ENCODE measurements at regions not wholly inside any gene's neighbourhood (a gene's known extent, or its start where the extent isn't known, plus 50 kb on each side); places are given as distances from the start of the nearest gene placed in this dataset.

DNA sequence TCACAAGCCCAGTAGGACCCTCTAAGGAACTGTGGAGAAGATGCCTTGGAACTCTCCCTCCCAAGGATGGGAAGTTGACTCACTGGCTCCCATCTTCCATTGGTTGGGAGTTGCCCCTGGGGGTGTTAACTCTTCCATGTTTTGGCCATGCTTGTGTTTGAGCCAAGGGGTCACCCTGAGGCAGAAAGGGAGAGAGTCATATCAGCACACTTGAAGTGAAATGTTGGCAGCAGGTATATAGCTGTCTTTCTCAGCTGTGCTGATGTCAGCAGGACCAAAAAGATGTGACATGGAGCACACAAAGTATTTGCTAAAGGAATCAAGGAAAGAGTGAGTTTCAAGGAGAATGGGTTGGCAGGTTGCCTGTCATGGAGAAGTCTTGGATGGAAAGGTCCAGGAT, 359.4 kb downstream of the RPS24 start:
- no peak overlapping the region for H3K27ac ChIP-seq (ENCODE audit: low read depth, low read length)

DNA sequence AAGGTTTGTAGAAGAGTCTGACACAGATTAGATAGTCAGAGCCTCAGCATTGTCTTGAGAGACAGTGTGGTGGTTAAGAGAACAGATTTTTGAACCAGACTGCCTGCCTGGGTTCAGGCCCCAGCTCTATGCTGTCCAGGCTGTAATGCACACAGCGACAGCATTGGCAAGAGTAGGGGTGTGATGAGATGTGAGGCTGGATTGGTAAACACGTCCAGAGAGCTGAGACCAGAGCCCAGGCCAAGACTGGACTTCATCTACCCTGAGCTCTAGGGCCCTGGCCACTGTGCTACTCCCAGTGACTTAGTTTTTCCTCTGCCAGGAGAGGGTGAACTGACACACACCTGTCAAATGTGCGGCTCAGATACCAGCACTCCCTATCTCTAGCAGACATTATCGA, 360.4 kb downstream of the RPS24 start:
- no peak overlapping the region for H3K4me3 ChIP-seq (ENCODE audit: low read depth, low read length)
- H3K27ac ChIP-seq (ENCODE audit: low read depth, low read length): no peak overlapping the region
- no peaks in the 10 kb centered on the region for H3K9me3 ChIP-seq (ENCODE audit: control insufficient read depth, insufficient read depth, low read length)

More for the DNA sequence above, 359.4 kb downstream of the RPS24 start:
- H3K4me1 ChIP-seq (ENCODE audit: control insufficient read depth, insufficient read depth, low read length): no peaks in the 10 kb centered on the region
- H3K9me3 ChIP-seq (ENCODE audit: control insufficient read depth, insufficient read depth, low read length): no peaks in the 10 kb centered on the region
- no peak overlapping the region for H3K9ac ChIP-seq (ENCODE audit: low read depth, low read length)
- no peak overlapping the region for H3K4me3 ChIP-seq (ENCODE audit: low read depth, low read length)
- H3K36me3 ChIP-seq (ENCODE audit: control insufficient read depth, insufficient read depth, low read length): no peaks in the 10 kb centered on the region
- H3K27me3 ChIP-seq (ENCODE audit: control insufficient read depth, insufficient read depth, low read length): no peaks in the 10 kb centered on the region

DNA sequence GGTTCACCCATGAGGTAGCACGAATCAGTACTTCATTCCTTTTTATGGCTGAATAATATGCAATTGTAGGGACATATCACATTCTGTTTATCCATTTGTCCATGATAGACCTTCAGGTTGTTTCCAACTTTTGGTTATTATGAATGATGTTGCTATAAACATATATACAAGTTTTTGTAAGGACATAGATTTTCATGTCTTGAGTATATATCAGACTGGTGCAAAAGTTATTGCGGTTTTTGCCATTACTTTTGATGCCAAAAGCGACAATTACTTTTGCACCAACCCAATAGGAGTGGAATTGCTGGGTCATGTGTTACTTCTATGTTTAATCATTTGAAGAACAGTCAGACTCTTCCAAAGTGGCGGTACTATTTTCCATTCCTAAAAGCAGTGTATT, 361.5 kb downstream of the RPS24 start:
- no peaks in the 10 kb centered on the region for H3K9me3 ChIP-seq (ENCODE audit: control insufficient read depth, insufficient read depth, low read length)
- no peaks in the 10 kb centered on the region for H3K4me1 ChIP-seq (ENCODE audit: control insufficient read depth, insufficient read depth, low read length)
- no peaks in the 10 kb centered on the region for H3K27me3 ChIP-seq (ENCODE audit: control insufficient read depth, insufficient read depth, low read length)
- H3K9ac ChIP-seq (ENCODE audit: low read depth, low read length): no peak overlapping the region
- no peak overlapping the region for H3K4me3 ChIP-seq (ENCODE audit: low read depth, low read length)
- no peaks in the 10 kb centered on the region for H3K36me3 ChIP-seq (ENCODE audit: control insufficient read depth, insufficient read depth, low read length)
- H3K27ac ChIP-seq (ENCODE audit: low read depth, low read length): no peak overlapping the region

More for the DNA sequence above, 360.4 kb downstream of the RPS24 start:
- no peaks in the 10 kb centered on the region for H3K36me3 ChIP-seq (ENCODE audit: control insufficient read depth, insufficient read depth, low read length)
- no peak overlapping the region for H3K9ac ChIP-seq (ENCODE audit: low read depth, low read length)
- H3K27me3 ChIP-seq (ENCODE audit: control insufficient read depth, insufficient read depth, low read length): no peaks in the 10 kb centered on the region
- H3K4me1 ChIP-seq (ENCODE audit: control insufficient read depth, insufficient read depth, low read length): no peaks in the 10 kb centered on the region

DNA sequence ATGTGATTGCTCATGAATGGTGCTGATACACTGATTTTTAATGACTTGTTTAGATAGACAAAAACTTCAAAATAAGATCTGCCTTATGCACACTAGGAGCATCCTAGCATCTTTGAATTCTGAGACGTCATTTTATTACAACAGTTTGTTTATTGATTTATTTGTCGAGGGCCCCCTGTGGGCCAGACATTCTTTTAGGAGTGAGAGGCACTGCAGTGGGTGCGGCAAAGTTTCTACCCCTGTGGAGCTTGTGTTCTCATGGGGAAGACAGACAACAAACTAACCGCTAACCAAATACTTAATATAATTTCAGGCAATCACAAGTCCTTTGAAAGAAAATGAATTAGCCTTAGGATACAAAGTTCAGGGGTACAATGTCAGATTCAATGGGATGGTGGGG, 363.1 kb downstream of the RPS24 start:
- Histone ChIP-seq H3K4me3 (ENCODE audit: low read depth, low read length) (no peak overlapping the region), H3K4me1 (ENCODE audit: control insufficient read depth, insufficient read depth, low read length) (0 out of 2 replicates have a peak, but pooled peaks cover 5% of the 10 kb centered on the region), H3K36me3 (ENCODE audit: control insufficient read depth, insufficient read depth, low read length) (no peaks in the 10 kb centered on the region), H3K9me3 (ENCODE audit: control insufficient read depth, insufficient read depth, low read length) (no peaks in the 10 kb centered on the region), H3K27me3 (ENCODE audit: control insufficient read depth, insufficient read depth, low read length) (no peaks in the 10 kb centered on the region), H3K9ac (ENCODE audit: low read depth, low read length) (no peak overlapping the region), H3K27ac (ENCODE audit: low read depth, low read length) (no peak overlapping the region)

DNA sequence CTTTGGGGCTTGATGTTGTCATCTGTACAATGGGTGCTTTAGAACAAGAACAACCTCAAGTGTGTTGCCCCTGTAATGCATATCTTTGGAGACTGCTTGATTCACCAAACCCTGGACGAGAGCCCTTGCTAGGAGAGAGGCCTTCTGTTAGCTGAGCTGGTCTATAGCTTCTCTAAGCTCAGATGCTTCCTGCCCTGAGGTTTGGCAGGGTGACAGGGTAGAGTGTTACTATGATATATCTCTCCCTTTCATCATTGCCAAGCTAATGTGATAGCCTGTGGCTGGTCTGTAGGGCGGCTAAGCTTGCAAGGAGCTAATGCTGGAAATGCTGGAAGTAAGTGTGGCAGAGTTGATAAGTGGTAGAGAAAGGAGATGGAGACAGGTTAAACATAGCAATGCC, 364.1 kb downstream of the RPS24 start:
- H3K4me3 ChIP-seq (ENCODE audit: low read depth, low read length): no peak overlapping the region
- H3K27ac ChIP-seq (ENCODE audit: low read depth, low read length): no peak overlapping the region
- no peak overlapping the region for H3K9ac ChIP-seq (ENCODE audit: low read depth, low read length)
- H3K36me3 ChIP-seq (ENCODE audit: control insufficient read depth, insufficient read depth, low read length): no peaks in the 10 kb centered on the region
- H3K4me1 ChIP-seq (ENCODE audit: control insufficient read depth, insufficient read depth, low read length): 0 out of 2 replicates have a peak, but pooled peaks cover 10% of the 10 kb centered on the region
- no peaks in the 10 kb centered on the region for H3K9me3 ChIP-seq (ENCODE audit: control insufficient read depth, insufficient read depth, low read length)
- no peaks in the 10 kb centered on the region for H3K27me3 ChIP-seq (ENCODE audit: control insufficient read depth, insufficient read depth, low read length)

DNA sequence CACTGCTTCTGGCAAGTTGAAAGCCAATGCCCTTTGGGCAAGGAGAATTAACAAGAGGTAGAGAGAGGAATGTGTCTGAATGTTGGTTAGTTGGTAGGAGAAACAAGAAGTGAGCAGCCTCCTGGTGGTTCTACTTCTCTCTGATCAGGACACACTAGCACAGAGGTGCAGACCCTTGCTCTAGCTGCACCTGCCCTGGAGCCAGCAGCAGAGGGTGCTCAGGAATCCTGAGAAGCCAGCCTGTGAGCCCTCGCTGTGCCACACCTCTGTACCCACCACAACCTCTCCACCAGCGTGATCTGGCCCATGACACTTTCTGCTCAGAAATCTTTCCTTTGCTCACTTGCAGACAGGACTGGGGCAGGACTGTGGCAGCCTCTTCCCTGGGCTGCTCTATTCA, 364.7 kb downstream of the RPS24 start:
- Histone ChIP-seq H3K4me1 (ENCODE audit: control insufficient read depth, insufficient read depth, low read length) (0 out of 2 replicates have a peak, but pooled peaks cover 10% of the 10 kb centered on the region), H3K4me3 (ENCODE audit: low read depth, low read length) (no peak overlapping the region), H3K27ac (ENCODE audit: low read depth, low read length) (no peak overlapping the region), H3K9ac (ENCODE audit: low read depth, low read length) (no peak overlapping the region), H3K27me3 (ENCODE audit: control insufficient read depth, insufficient read depth, low read length) (no peaks in the 10 kb centered on the region), H3K36me3 (ENCODE audit: control insufficient read depth, insufficient read depth, low read length) (no peaks in the 10 kb centered on the region), H3K9me3 (ENCODE audit: control insufficient read depth, insufficient read depth, low read length) (no peaks in the 10 kb centered on the region)

DNA sequence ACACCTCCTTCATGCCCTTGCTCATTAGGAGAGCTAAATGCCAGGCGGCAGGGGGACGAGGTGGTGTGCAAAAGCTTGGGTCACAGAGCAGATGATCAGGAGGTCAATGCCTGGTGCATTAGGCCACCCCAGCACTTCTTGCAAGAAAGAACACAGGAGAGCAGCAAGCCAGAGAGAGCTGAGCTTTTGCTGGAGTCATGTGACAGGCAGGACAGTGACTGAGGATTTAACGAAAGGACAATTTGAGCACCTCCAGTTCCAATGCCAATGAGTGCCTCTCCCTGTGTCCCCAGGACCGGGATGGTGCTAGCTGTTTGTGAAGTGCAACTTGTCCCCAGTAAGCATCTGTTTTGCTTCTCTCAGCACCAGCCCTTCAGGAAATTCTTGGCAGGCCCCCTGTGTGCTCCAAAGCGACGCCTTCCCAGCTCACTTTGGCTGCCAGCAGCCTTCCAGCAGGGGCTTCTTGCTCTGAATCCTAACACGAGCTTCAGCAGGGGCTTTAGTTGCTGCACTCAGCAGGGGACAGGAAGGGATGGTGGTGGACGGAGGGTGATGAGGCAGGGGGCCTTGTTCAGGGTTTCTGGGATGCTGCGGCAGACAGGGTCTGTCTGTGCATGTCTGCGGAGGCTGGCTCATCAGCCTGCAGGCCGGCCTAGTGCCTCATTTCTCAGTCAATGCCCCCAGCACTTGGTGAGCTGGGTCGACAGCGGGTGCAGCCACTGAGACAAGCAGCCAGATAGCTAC, 368.1 kb downstream of the RPS24 start:
- H3K9ac ChIP-seq (ENCODE audit: low read depth, low read length): no peak overlapping the region
- peaks cover 7% of the 10 kb centered on the region; the same call in 1 of the 2 replicates for H3K27me3 ChIP-seq (ENCODE audit: control insufficient read depth, insufficient read depth, low read length)
- H3K9me3 ChIP-seq (ENCODE audit: control insufficient read depth, insufficient read depth, low read length): no peaks in the 10 kb centered on the region
- no peaks in the 10 kb centered on the region for H3K36me3 ChIP-seq (ENCODE audit: control insufficient read depth, insufficient read depth, low read length)
- H3K4me3 ChIP-seq (ENCODE audit: low read depth, low read length): no peak overlapping the region
- no peak overlapping the region for H3K27ac ChIP-seq (ENCODE audit: low read depth, low read length)
- H3K4me1 ChIP-seq (ENCODE audit: control insufficient read depth, insufficient read depth, low read length): peaks cover 15% of the 10 kb centered on the region

DNA sequence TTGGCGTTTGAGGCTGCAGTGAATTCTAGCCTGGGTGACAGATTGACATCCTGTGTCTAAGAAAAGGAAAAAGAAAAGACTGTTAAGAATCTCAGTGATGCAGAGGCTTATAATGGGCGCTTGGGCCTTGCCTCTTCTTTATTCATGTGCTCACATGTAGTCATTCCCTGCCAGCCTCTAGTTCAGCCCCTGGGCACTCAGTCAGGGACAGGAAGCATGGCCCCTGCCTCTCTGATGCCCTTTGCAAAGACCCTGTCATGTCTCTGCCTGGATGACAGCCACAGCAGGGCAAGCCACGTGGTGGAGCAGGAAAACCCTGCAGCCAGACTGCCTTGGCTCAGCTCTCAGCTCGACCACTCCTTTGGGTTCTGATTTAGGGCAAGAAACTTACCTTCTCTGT, 368.9 kb downstream of the RPS24 start:
- Histone ChIP-seq H3K4me3 (ENCODE audit: low read depth, low read length) (no peak overlapping the region), H3K36me3 (ENCODE audit: control insufficient read depth, insufficient read depth, low read length) (no peaks in the 10 kb centered on the region), H3K9me3 (ENCODE audit: control insufficient read depth, insufficient read depth, low read length) (no peaks in the 10 kb centered on the region), H3K9ac (ENCODE audit: low read depth, low read length) (no peak overlapping the region), H3K27ac (ENCODE audit: low read depth, low read length) (no peak overlapping the region), H3K4me1 (ENCODE audit: control insufficient read depth, insufficient read depth, low read length) (peaks cover 19% of the 10 kb centered on the region), H3K27me3 (ENCODE audit: control insufficient read depth, insufficient read depth, low read length) (peaks cover 7% of the 10 kb centered on the region; the same call in 1 of the 2 replicates)

DNA sequence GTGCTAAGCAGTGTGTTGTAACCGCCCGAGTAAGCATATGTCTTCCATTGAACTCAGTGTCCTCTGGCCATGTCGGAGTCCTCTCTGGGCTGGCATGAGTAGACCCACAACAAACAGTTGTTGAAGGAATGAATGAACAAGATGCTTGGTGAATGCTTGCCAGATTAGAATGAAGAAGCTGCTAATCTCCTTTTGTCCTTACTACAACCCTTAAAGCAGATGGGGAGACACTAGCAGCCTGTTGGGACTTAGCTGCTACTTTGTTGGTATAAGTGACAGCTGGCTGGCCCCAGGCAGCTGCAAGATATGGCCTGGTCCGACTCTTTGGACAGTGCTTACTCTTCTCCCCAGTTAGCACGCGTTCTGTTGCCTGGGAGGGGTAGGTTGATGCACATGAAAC, 370.1 kb downstream of the RPS24 start:
- Histone ChIP-seq H3K27ac (ENCODE audit: low read depth, low read length) (no peak overlapping the region), H3K36me3 (ENCODE audit: control insufficient read depth, insufficient read depth, low read length) (no peaks in the 10 kb centered on the region), H3K9me3 (ENCODE audit: control insufficient read depth, insufficient read depth, low read length) (no peaks in the 10 kb centered on the region), H3K27me3 (ENCODE audit: control insufficient read depth, insufficient read depth, low read length) (peaks cover 7% of the 10 kb centered on the region; the same call in 1 of the 2 replicates), H3K9ac (ENCODE audit: low read depth, low read length) (no peak overlapping the region), H3K4me3 (ENCODE audit: low read depth, low read length) (no peak overlapping the region), H3K4me1 (ENCODE audit: control insufficient read depth, insufficient read depth, low read length) (peaks cover 22% of the 10 kb centered on the region)

DNA sequence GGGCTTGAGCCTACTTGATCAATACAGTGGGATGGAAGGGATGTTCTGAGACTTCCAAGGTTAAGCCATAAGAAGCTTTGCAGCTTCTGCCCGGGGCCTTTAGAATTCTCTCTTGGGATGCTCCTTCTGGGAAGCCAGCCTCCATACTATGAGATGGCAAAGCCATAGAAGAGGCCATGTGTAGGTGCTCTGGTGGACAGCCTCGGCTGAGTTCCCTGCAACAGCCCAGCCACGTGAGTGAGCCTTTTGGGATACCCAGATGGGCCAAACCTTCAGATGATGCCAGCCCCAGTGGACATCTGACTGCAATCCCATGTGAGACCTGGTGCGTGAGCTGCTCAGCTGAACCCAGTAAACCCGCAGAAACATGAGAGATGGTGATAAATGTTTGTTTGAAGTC, 370.6 kb downstream of the RPS24 start:
- Histone ChIP-seq H3K27me3 (ENCODE audit: control insufficient read depth, insufficient read depth, low read length) (peaks cover 7% of the 10 kb centered on the region; the same call in 1 of the 2 replicates), H3K9me3 (ENCODE audit: control insufficient read depth, insufficient read depth, low read length) (no peaks in the 10 kb centered on the region), H3K27ac (ENCODE audit: low read depth, low read length) (no peak overlapping the region), H3K4me3 (ENCODE audit: low read depth, low read length) (no peak overlapping the region), H3K4me1 (ENCODE audit: control insufficient read depth, insufficient read depth, low read length) (peaks cover 22% of the 10 kb centered on the region), H3K36me3 (ENCODE audit: control insufficient read depth, insufficient read depth, low read length) (no peaks in the 10 kb centered on the region), H3K9ac (ENCODE audit: low read depth, low read length) (no peak overlapping the region)

DNA sequence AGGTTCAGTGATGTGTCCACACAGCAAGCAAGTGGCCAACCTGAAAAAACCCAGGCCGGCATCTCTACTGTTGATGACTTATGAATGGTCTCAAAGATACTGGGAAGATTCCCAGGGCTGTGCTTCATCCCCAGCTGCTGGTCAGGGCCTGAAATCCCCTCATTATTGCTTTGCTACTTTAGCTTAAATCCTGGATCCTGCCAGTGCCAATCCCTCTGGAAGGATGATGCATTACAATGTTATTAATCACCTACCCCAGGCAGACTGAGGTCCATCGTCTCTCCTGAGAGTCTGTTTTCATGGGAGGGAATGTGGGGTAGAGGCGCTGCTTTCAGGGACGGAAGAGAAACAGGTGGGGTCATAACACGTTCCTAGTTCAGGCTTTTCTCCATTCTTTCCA, 371.6 kb downstream of the RPS24 start:
- Histone ChIP-seq H3K36me3 (ENCODE audit: control insufficient read depth, insufficient read depth, low read length) (no peaks in the 10 kb centered on the region), H3K9ac (ENCODE audit: low read depth, low read length) (no peak overlapping the region), H3K9me3 (ENCODE audit: control insufficient read depth, insufficient read depth, low read length) (no peaks in the 10 kb centered on the region), H3K27me3 (ENCODE audit: control insufficient read depth, insufficient read depth, low read length) (peaks cover 7% of the 10 kb centered on the region; the same call in 1 of the 2 replicates), H3K27ac (ENCODE audit: low read depth, low read length) (no peak overlapping the region), H3K4me1 (ENCODE audit: control insufficient read depth, insufficient read depth, low read length) (peaks cover 22% of the 10 kb centered on the region), H3K4me3 (ENCODE audit: low read depth, low read length) (no peak overlapping the region)
